GM18909 (cell line): ENCODE measurements at regions not wholly inside any gene's neighbourhood (a gene's known extent, or its start where the extent isn't known, plus 50 kb on each side); places are given as distances from the start of the nearest gene placed in this dataset.

Source experiments
- ATAC-seq: cut with Tn5 transposase; IDR thresholded peaks from one replicate; pipeline ENCODE4 v1.9.1; 2021; ENCODE audit warnings: mild to moderate bottlenecking; ENCODE audit not compliant: unreplicated experiment, poor library complexity

DNA sequence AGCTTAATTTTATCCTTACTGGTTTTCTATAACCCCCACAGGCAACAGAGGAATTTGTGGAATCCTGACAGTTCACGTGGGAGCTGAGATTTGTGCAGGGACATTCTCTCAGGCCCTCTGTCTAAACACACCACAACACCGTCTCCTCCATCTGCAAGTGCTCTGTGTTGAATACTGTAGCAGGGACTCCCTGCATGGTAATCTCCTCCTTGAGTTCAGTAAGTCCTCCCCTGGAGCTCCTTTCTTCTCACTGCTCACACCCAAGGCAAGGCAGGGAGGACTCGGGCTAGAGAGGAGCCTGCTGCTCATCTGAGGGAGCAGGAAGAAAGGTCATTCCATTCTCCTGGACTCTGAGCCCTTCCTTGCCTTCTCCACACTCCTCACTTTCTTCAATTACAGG, 348.2 kb downstream of the KCTD12 start:
- no peak for ATAC-seq

- no peak for ATAC-seq
Observed at GRCh38 chr13:76533251-76533650, 353.0 kb downstream of the KCTD12 start.

DNA sequence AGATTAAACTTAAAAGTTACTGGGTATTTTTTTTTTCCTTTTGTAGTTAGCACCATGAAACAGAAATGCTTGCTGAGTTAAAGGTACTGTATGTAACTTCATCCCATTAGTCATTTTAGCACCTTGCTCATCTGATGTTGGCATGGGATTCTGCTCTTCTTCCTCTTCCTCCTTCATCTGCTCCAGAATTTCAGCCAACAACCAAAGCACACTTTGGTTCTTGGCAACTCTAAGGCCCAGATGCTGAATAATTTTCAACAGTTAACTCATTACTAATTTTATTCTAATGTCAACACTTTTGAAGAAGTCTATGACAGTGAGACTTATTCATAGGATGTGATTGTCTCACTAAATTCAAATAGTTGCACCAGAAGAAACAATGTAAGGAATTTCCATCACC, 359.2 kb downstream of the KCTD12 start:
- no peak for ATAC-seq

DNA sequence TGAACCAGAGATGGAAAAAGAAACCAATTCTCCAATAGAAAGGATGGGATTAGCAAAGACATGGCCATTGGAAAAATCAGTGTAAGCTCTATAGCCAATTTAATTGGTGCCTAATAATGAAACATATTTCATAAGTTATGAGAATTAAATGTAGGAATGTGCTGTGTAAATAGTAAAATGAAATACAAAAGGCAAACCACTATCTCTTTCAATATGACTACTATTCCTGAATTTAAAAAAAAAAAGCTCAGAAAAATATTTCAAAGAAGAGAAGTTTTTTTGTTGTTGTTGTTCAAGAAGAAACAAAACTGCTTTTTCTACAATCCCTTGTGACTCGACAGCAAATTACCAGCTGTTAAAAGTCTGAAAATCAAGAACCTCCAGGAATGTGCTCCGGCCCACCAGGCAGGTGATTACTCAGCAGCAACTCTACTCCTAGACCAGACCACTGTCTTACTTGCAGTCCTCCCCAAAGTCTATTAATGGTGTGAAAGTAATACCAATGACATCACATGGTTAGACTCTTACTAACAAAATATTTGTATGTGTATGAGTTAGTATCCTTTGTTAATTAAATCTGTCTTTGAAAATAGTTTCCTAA, 362.4 kb downstream of the KCTD12 start:
- ATAC-seq: peak; percentile 75

GRCh38 chr13:76522083-76522755, 364.0 kb downstream of the KCTD12 start:
- no peak for ATAC-seq

DNA sequence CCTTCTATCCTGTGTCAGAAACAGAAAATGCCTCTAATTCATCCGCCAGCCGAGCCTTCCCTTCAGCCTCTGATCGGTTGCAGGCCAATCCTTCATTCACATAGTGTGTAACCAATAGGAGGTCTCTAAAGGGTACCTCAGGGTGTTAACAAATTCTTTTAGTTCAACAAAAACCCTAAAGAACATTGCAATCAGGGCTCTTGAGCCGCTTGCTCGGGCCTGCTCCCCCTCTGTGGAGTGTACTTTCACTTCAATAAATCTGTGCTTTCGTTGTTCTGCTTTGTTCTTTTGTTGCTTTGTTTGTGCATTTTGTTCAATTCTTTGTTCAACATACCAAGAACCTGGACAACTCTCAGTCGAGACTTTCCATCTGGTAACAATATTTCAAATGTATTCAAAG, 366.5 kb downstream of the KCTD12 start:
- ATAC-seq: no peak

- no peak for ATAC-seq
Observed at GRCh38 chr13:76516586-76516985, 369.6 kb downstream of the KCTD12 start.

GRCh38 chr13:76516013-76516412, 370.2 kb downstream of the KCTD12 start:
- no peak for ATAC-seq

GRCh38 chr13:76512721-76513145, 373.5 kb downstream of the KCTD12 start:
- no peak for ATAC-seq

GRCh38 chr13:76505437-76505836, 380.8 kb downstream of the KCTD12 start:
- ATAC-seq: no peak

DNA sequence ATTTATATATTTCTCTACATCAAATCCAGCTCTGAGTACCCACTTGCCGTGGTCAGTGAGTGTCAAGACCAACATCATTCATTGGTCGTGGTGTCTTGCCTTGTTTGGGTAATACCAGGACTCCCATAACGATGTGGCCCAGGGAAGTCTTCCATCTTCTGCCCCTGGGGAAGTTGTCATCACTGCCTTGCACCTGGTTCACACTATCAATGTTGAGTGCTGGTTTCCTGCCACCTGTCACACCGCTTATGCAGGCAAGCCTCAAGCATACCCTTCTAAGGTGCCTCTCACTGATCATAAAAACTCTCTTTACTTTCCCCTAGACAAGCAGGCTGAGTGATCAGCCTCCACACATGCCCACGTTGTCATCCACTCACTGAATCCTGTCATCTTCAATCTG, 382.4 kb downstream of the KCTD12 start:
- no peak for ATAC-seq

DNA sequence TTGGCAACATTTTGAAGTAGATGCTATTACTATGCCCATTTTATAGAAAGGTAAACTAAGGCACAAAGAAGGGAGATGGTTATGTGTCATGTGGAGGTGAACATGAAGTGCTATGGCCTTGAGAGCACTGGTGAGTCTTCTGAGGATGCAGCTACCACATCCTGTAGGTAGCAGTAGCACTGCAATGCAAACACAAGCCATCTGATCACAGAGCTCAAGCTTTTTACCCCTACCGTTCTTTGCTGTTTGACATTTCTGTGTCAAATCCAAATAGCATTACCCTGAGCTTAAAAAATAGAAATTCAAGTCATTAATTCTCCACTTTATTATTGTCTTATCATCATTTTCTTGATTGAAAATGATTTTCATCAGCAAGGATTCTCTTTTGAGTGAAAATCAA, 382.9 kb downstream of the KCTD12 start:
- no peak for ATAC-seq

DNA sequence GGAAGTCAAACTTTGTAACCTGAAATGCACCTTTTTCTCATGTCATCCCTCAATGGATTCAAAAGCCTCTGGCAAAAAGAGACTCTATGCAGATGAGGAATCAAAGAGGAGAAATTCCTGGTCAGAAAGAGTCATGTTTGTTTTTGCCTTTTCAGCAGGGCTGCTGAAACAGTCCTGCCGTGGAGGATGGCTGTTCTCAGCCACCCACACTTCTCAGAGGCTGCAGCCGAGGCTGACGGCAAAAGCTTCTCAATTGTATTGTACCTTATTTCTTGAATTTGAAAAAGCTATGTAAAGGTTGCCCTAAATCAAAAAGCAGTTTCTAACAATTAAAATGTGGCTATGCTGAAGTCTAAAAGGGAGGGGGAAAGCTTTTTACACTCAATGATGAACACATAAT, 385.3 kb downstream of the KCTD12 start:
- ATAC-seq: no peak

DNA sequence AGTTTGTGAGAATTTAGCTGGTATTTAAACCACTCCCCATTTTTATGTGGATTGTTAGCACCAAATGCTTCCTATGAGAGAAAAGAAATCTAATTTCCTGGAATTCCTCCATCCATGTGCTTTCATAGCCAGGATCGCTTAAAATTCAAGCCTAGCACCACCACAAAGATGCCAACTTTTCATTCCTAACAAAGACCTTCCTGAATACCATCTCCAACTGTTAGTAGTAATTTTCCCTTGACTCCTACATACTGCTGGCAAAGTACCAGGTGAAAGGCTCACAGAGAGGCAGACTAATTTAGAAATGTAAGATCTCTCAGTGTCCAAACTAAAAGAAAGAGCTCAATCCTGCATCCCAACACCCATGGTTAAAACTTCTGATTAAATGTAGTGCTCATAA, 386.3 kb downstream of the KCTD12 start:
- ATAC-seq: no peak

GRCh38 chr13:76489274-76489673, 396.9 kb downstream of the KCTD12 start:
- no peak for ATAC-seq

DNA sequence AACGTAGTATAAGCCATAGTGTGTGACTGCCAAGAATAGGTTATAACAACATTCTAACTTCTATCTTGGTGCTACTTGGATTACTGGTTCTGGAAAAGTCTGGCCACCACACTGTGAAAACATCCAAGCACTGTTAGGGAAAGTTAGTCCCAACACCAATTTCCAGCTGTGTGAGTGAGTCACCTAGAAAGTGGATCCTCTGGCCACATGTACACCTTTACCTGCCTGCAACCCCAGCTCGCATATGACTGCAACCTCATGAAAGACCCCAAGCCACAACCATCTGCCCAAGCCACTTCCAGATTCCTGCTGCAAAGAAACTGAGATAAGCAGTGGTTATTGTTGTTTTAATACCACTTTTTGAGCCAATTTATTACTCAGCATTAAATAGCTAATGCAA, 404.5 kb downstream of the KCTD12 start:
- ATAC-seq: no peak

GRCh38 chr13:76474966-76475365, 411.2 kb downstream of the KCTD12 start:
- no peak for ATAC-seq

DNA sequence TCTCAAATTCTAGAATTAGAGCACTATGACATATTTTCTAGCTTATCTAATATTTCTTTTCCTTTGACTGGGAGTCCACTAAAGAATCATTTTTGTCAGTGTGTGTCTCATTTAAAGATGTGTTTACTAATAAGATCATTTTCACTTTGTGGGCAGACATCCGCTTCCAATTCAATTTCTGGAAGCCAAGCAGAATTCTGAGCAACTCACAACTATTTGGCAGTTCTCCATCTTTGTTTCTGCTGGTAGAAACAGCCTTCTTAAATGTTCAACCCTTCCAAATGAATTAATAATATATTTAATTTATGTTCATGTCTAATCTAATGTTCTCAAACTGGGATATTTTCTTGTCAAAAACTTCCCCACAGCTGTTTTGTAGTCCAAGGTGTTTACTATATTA, 411.8 kb downstream of the KCTD12 start:
- ATAC-seq: no peak

DNA sequence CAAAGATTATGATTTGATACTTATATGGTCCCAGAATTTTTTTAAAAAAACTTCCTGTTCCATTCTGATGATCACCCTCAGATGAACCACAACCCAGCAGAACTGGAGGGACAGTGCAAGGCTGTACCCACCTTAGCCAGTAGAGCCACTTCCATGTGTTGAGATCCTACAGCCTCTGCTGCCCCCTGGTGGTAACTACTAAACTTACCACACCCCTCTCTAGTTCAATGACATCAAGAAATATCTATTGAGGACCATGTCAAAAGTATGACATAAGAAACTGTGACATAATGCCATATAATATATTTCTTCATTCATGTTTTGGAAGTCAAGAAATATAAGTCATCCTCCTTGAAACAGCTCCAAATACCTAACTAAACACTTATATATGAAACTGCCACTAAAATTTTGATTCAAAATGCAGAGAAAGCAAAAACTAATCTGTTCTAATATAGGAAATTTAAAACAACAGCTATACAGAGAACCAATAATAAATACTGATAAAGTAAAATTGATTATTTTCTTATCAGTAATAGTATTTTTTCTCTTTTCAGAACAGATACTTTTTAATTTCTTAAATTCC, 412.6 kb downstream of the KCTD12 start:
- ATAC-seq: peak; percentile 100

GRCh38 chr13:76472916-76473315, 413.3 kb downstream of the KCTD12 start:
- ATAC-seq: no peak

GRCh38 chr13:76471486-76471885, 414.7 kb downstream of the KCTD12 start:
- ATAC-seq: no peak

- no peak for ATAC-seq
Observed at GRCh38 chr13:76470991-76471390, 415.2 kb downstream of the KCTD12 start.
